Psoas muscle (tissue), 7 donors: ENCODE measurements at regions not wholly inside any gene's neighbourhood (a gene's known extent, or its start where the extent isn't known, plus 50 kb on each side); places are given as distances from the start of the nearest gene placed in this dataset.
"Not testable (repeated sequence)": the region's sequence is repeated elsewhere in the genome, so short reads cannot be mapped to it uniquely, and the experiment has no call there.

Experiments
- ATAC-seq, 4 donors: fragments of 200-7000 bp; cut with Tn5 transposase; one replicate each; pipeline ENCODE4 v1.9.1; 2020; ENCODE audit warnings: moderate library complexity in 3 of 4, mild to moderate bottlenecking in 2 of 4
- DNase-seq, 2 donors: peaks; one replicate each; pipeline ENCODE4 v3.0.0-alpha.2; 2020
- H3K27ac ChIP-seq: fragments of 200-600 bp; one replicate; pipeline ENCODE4 v1.8.0; 2022
- H3K27me3 ChIP-seq, 3 donors: fragments of 200-600 bp in 1 of 3; one replicate each; pipeline versions ENCODE4 v1.6.1 to v1.8.0; 2013 to 2022; ENCODE audit warnings: low read length in 2 of 3, mild to moderate bottlenecking in 2 of 3, moderate library complexity in 1 of 3; ENCODE audit not compliant: insufficient read depth in 3 of 3
- H3K36me3 ChIP-seq, 2 donors: fragments of 200-600 bp in 1 of 2; one replicate each; pipeline versions ENCODE4 v1.6.1 to v1.8.0; 2013 to 2022; ENCODE audit warnings: low read depth in 1 of 2, mild to moderate bottlenecking in 1 of 2, moderate library complexity in 1 of 2; ENCODE audit not compliant: insufficient read depth in 1 of 2
- H3K4me1 ChIP-seq: fragments of 200-600 bp; one replicate; pipeline ENCODE4 v1.8.0; 2022
- H3K4me3 ChIP-seq: fragments of 200-600 bp; one replicate; pipeline ENCODE4 v1.8.0; 2022; ENCODE audit warnings: mild to moderate bottlenecking
- H3K9me3 ChIP-seq: fragments of 200-600 bp; one replicate; pipeline ENCODE4 v1.8.0; 2022
- CTCF ChIP-seq: fragments of 200-600 bp; IDR thresholded peaks from one replicate; pipeline ENCODE4 v1.8.0; 2022; ENCODE audit warnings: antibody characterized with exemption
- WGBS, 3 donors: extraction: QIAGEN DNeasy Blood & Tissue Kit; methylation state at CpG; one replicate each; pipeline versions ENCODE4 v1.1.6 to v1.1.7; 2013; 5-methylcytosine and 5-hydroxymethylcytosine counted together
- intact Hi-C, 2 donors: fragments of 100-400 bp; cut with DNase I; formaldehyde crosslinking; loops; one replicate each; pipeline versions ENCODE4 v1.11.0 to v1.14.2; 2022
- donor health status: healthy with polysubstance abuse.
- donor health status: DM: no; HTN: no; CAD: no; lungs with moderate emphysema.
- donor health status: Bipolar disorder and iron deficiency.
- donor health status: healthy.
- donor health status: DM: yes; HTN: yes; CAD: no.
- donor health status: DM: no; HTN: no; CAD: no.
- donor health status: DM: yes; HTN: yes; CAD: no.

- 41 to 45% (median 44%) methylated on average over 3 of the region's 3 CpGs for whole genome bisulfite sequencing, 3 donors
- no peaks in the 10 kb centered on the region for H3K27me3 ChIP-seq
- H3K4me1 ChIP-seq: no peaks in the 10 kb centered on the region
- intact Hi-C loops: no loop called here
- ATAC-seq (no peak), DNase-seq (no peak)
- no peaks in the 10 kb centered on the region for H3K36me3 ChIP-seq
- TF ChIP-seq CTCF: no peak
- no peak overlapping the region for H3K4me3 ChIP-seq
- no peaks in the 10 kb centered on the region for H3K9me3 ChIP-seq
- no peak overlapping the region for H3K27ac ChIP-seq
These were observed 408.6 kb downstream of the GBE1 start for GRCh38 chr3:81352867-81353266.

DNA sequence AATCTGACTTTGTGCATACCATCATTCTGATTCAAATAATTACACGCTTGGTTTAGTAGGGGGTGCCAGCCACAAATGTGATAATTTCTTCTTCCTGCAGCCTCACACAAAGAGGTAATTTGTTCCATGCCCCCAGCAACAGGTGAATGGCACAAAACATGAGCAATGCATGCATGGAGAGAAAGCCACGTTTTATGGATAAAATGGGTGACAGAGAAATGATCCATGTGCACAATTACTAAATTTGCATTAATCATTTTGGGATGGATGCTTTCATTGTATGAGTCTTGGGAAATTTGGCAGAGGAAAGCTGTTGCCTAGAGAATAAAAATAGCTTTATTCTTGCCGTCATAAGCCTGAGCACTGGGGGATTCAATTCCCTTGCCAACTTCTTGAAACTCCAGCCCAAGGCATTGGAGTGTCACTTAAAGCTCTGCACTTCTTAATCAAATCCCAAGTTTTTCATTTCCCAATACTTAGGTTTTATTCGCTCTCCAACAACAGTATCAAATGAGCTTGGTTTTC lies 411.6 kb downstream of the GBE1 start:
- no peak overlapping the region for H3K27ac ChIP-seq
- DNase-seq: no peak
- no peak for TF ChIP-seq CTCF
- 33 to 44% (median 35%) methylated on average over 4 of the region's 4 CpGs for WGBS, 3 donors
- H3K4me1 ChIP-seq: no peaks in the 10 kb centered on the region
- H3K27me3 ChIP-seq: no peaks in the 10 kb centered on the region
- ATAC-seq: no peak
- intact Hi-C loops: no loop called here
- no peak overlapping the region for H3K4me3 ChIP-seq
- H3K36me3 ChIP-seq: no peaks in the 10 kb centered on the region
- no peaks in the 10 kb centered on the region for H3K9me3 ChIP-seq

DNA sequence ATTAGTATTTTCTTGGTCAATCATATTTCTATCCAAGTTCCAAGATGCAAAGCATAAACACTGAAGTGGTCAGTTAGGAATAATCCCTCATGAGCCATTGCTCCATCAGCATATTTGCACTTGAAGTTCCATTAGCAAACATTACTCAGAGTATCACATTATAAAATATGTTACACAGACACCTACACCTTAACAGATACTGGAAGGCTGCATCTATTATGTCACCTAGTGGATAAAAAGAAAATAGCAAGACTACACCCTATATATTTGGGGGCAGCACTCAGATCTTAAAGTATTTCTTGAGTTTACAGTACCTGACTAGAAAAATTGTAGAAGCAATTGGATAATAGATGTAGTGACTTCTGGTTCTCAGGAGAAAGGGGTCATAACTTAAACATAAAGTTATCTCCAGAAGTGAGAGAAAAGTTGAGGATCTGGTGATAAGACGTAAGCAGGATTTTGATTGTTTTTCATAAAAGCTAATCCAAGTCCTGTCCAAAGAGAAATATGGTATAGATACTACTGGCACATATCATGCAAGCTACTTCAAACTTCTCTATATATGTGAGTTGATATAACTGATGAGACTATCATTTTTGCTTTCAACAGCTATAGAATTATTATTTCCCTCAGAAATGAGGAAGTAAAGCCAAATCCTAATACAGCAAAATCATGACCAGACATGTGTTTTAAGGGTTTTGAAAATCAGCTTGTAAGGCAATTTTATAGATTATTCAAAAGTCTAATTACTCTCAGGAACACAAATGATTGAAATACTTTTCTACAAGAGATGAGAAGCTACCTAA lies 422.2 kb downstream of the GBE1 start:
- intact Hi-C loops: no loop called here
- Histone ChIP-seq H3K4me3 (no peak overlapping the region), H3K36me3 (no peaks in the 10 kb centered on the region), H3K9me3 (no peaks in the 10 kb centered on the region), H3K27ac (no peak overlapping the region), H3K27me3 (no peaks in the 10 kb centered on the region), H3K4me1 (no peaks in the 10 kb centered on the region)
- DNase-seq: no peak
- no peak for TF ChIP-seq CTCF
- 94 to 100% (median 100%) methylated on average over 1 of the region's 1 CpG for WGBS, 3 donors
- ATAC-seq: no peak

GRCh38 chr3:81336470-81336869 lies 425.0 kb downstream of the GBE1 start:
- Histone ChIP-seq H3K4me3 (no peak overlapping the region), H3K27ac (no peak overlapping the region), H3K4me1 (no peaks in the 10 kb centered on the region), H3K27me3 (no peaks in the 10 kb centered on the region), H3K9me3 (no peaks in the 10 kb centered on the region), H3K36me3 (no peaks in the 10 kb centered on the region)
- DNase-seq (no peak), ATAC-seq (no peak)
- TF ChIP-seq CTCF: no peak
- WGBS, 3 donors: 89 to 92% (median 91%) methylated on average over 4 of the region's 4 CpGs
- intact Hi-C loops: no loop called here

GRCh38 chr3:81329835-81330234 lies 431.6 kb downstream of the GBE1 start:
- DNase-seq, H3K27ac ChIP-seq, H3K36me3 ChIP-seq, H3K9me3 ChIP-seq, ATAC-seq, H3K4me3 ChIP-seq, H3K4me1 ChIP-seq, intact Hi-C loops, H3K27me3 ChIP-seq: not testable (repeated sequence)
- 90 to 94% (median 92%) methylated on average over 7 of the region's 7 CpGs for WGBS, 3 donors
